Keratinocyte (primary cell): ENCODE measurements at regions not wholly inside any gene's neighbourhood (a gene's known extent, or its start where the extent isn't known, plus 50 kb on each side); places are given as distances from the start of the nearest gene placed in this dataset.

Source experiments
- EZH2 ChIP-seq: IDR thresholded peaks from one replicate; pipeline ENCODE4 v1.6.1; 2012; ENCODE audit warnings: inconsistent platforms, mild to moderate bottlenecking, low read length, moderate library complexity
- TF ChIP-seq, protein P1 (sequence below), 3 experiments: IDR thresholded peaks in 1 of 3; conservative IDR thresholded peaks in 1 of 3; optimal IDR thresholded peaks in 1 of 3; 2 replicates in 2 of 3; 3 replicates in 1 of 3; pipeline versions ENCODE3 to v1.5.1; 2011; ENCODE audit warnings: low read length in 3 of 3, mild to moderate bottlenecking in 3 of 3, moderate library complexity in 2 of 3, control low read depth in 1 of 3, inconsistent platforms in 1 of 3; ENCODE audit not compliant: insufficient read depth in 2 of 3; ENCODE audit errors: extremely low read depth in 1 of 3

DNA sequence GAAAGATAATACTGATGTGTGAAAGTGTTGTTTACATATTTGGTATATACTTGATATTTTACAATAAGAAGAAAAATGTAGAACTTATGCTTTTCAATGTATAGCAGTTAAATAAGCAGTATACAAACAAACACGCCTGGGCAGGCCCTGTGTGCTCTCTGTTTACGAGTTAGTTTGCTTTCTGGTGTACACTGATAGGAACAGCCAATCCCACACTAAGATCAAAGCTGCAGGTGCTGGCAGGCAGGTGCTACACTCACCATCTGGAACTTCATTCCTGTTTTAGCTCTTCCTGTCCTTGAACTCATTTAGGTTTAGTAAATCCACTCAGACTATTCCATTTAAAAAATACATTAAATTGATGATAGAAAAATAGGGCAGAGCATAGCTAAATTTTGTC lies 614.7 kb upstream of the ST8SIA4 start:
- TF ChIP-seq, protein P1, sequence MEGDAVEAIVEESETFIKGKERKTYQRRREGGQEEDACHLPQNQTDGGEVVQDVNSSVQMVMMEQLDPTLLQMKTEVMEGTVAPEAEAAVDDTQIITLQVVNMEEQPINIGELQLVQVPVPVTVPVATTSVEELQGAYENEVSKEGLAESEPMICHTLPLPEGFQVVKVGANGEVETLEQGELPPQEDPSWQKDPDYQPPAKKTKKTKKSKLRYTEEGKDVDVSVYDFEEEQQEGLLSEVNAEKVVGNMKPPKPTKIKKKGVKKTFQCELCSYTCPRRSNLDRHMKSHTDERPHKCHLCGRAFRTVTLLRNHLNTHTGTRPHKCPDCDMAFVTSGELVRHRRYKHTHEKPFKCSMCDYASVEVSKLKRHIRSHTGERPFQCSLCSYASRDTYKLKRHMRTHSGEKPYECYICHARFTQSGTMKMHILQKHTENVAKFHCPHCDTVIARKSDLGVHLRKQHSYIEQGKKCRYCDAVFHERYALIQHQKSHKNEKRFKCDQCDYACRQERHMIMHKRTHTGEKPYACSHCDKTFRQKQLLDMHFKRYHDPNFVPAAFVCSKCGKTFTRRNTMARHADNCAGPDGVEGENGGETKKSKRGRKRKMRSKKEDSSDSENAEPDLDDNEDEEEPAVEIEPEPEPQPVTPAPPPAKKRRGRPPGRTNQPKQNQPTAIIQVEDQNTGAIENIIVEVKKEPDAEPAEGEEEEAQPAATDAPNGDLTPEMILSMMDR (optimal IDR thresholded peaks at IDR 0.05 in 1 of 3, IDR thresholded peaks at IDR 0.05 in 1 of 3, conservative IDR thresholded peaks at IDR 0.05 in 1 of 3; ENCODE audit: extremely low read depth in 1 of 3, insufficient read depth in 2 of 3, low read length in 3 of 3): no peak
- TF ChIP-seq EZH2: no peak
